Head of caudate nucleus (tissue), 42 donors: ENCODE measurements at regions not wholly inside any gene's neighbourhood (a gene's known extent, or its start where the extent isn't known, plus 50 kb on each side); places are given as distances from the start of the nearest gene placed in this dataset.
A peak's percentile ranks its signal among the peaks of the same experiment; 100 is the strongest.
"Not testable (repeated sequence)": the region's sequence is repeated elsewhere in the genome, so short reads cannot be mapped to it uniquely, and the experiment has no call there.

Experiments
- DNase-seq, 42 donors: peaks; one replicate each; pipeline versions ENCODE4 v3.0.0 to v3.0.0-alpha.2; 2020 to 2021; ENCODE audit warnings: mixed read lengths in 7 of 42
- intact Hi-C: fragments of 100-400 bp; cut with DNase I; formaldehyde crosslinking; loops from one replicate; pipeline ENCODE4 v1.15.0; 2022

- peak in 37 of 42 donors; percentile 20 to 77 (median 48) for DNase-seq
These were observed 175.1 kb upstream of the TSC22D2 start for GRCh38 chr3:150232992-150233451.

GRCh38 chr3:150230037-150230436 is 178.1 kb upstream of the TSC22D2 start:
- intact Hi-C loops = no loop called here
- no peak for DNase-seq

More at GRCh38 chr3:150232992-150233451, 175.1 kb upstream of the TSC22D2 start:
- intact Hi-C loops = no loop called here

- not testable (repeated sequence) for DNase-seq
- intact Hi-C loops = loop anchor here (2.0 kb wide), 1 partner anchor 268 kb away; no protein-coding TSS in a partner anchor
These were observed 179.5 kb upstream of the TSC22D2 start for GRCh38 chr3:150228626-150229025.

- intact Hi-C loops = loop anchor here (2.0 kb wide), 1 partner anchor 269 kb away; no protein-coding TSS in a partner anchor
- peak in 37 of 42 donors; percentile 17 to 85 (median 57) for DNase-seq
These were observed 180.3 kb upstream of the TSC22D2 start for GRCh38 chr3:150227839-150228238.

GRCh38 chr3:150225986-150226385 is 182.1 kb upstream of the TSC22D2 start:
- intact Hi-C loops = no loop called here
- DNase-seq = no peak

GRCh38 chr3:150223558-150223957 is 184.5 kb upstream of the TSC22D2 start:
- intact Hi-C loops = no loop called here
- no peak for DNase-seq

- intact Hi-C loops = no loop called here
- no peak for DNase-seq
These were observed 185.2 kb upstream of the TSC22D2 start for GRCh38 chr3:150222691-150223489.

- intact Hi-C loops = no loop called here
- no peak for DNase-seq
These were observed 186.1 kb upstream of the TSC22D2 start for GRCh38 chr3:150221904-150222523.

- DNase-seq = peak in 5 of 42 donors; percentile 7 to 37 (median 12)
- intact Hi-C loops = no loop called here
These were observed 187.3 kb upstream of the TSC22D2 start for GRCh38 chr3:150220799-150221198.

- DNase-seq = no peak
- intact Hi-C loops = no loop called here
These were observed 188.1 kb upstream of the TSC22D2 start for GRCh38 chr3:150220041-150220440.

- DNase-seq = no peak
- intact Hi-C loops = no loop called here
These were observed 189.3 kb upstream of the TSC22D2 start for GRCh38 chr3:150218841-150219240.

GRCh38 chr3:150218236-150218635 is 189.9 kb upstream of the TSC22D2 start:
- intact Hi-C loops = no loop called here
- no peak for DNase-seq

- intact Hi-C loops = no loop called here
These were observed 190.4 kb upstream of the TSC22D2 start for GRCh38 chr3:150217691-150218090.

GRCh38 chr3:150216866-150217600 is 191.1 kb upstream of the TSC22D2 start:
- no peak for DNase-seq
- intact Hi-C loops = no loop called here

More at GRCh38 chr3:150217691-150218090, 190.4 kb upstream of the TSC22D2 start:
- DNase-seq = no peak

GRCh38 chr3:150216041-150216811 is 191.9 kb upstream of the TSC22D2 start:
- intact Hi-C loops = no loop called here
- peak in 4 of 42 donors; percentile 11 to 40 (median 26) for DNase-seq

GRCh38 chr3:150215616-150216015 is 192.5 kb upstream of the TSC22D2 start:
- DNase-seq = no peak
- intact Hi-C loops = no loop called here

- intact Hi-C loops = no loop called here
- no peak for DNase-seq
These were observed 194.5 kb upstream of the TSC22D2 start for GRCh38 chr3:150213577-150213976.

GRCh38 chr3:150210461-150211110 is 197.5 kb upstream of the TSC22D2 start:
- intact Hi-C loops = no loop called here
- peak in 8 of 42 donors; percentile 17 to 62 (median 42) for DNase-seq
